ENCODE measurements at regions not wholly inside any gene's neighbourhood (a gene's known extent, or its start where the extent isn't known, plus 50 kb on each side); places are given as distances from the start of the nearest gene placed in this dataset.

GRCh38 chr17:31704483-31704882 is 154.6 kb downstream of the COPRS start:
- Histone ChIP-seq H4K20me1 (replicated peaks; ENCODE audit: control insufficient read depth, insufficient read depth, low read length) (no peaks in the 10 kb centered on the region), H3K9me1 (ENCODE audit: control insufficient read depth, insufficient read depth, low read length) (no peaks in the 10 kb centered on the region), H3K36me3 (ENCODE audit: control insufficient read depth, insufficient read depth, low read length) (no peaks in the 10 kb centered on the region), H3K9me3 (replicated peaks; ENCODE audit: control insufficient read depth, insufficient read depth, low read depth, low read length) (no peaks in the 10 kb centered on the region), H3K27me3 (ENCODE audit: control insufficient read depth in 2 of 2, insufficient read depth in 2 of 2, low read length in 2 of 2) (peaks cover 0 to 9% of the 10 kb centered on the region in 2 experiments; a peak in 3 of 5 replicates), H3K9ac (ENCODE audit: insufficient read depth in 1 of 2, low read depth in 2 of 2, low read length in 2 of 2) (no peak overlapping the region), H3K4me2 (ENCODE audit: insufficient read depth, low read length) (no peak overlapping the region), H3K4me3 (no peak overlapping the region), H3K79me2 (ENCODE audit: control insufficient read depth, insufficient read depth, low read length) (no peaks in the 10 kb centered on the region), H3K27ac (ENCODE audit: extremely low read depth, low read depth, low read length) (no peak overlapping the region), H2AFZ (ENCODE audit: low read depth, low read length) (no peak overlapping the region), H3K4me1 (replicated peaks in 1 of 2; ENCODE audit: control insufficient read depth in 2 of 2, insufficient read depth in 2 of 2, low read length in 2 of 2) (peaks cover 0 to 2% of the 10 kb centered on the region in 2 experiments; a peak in 2 of 5 replicates)
- no TSS peak for BruUV-seq (replicated peaks)
- DNase-seq (ENCODE audit: extremely low read depth in 1 of 4, low spot score in 3 of 4): no peak
- WGBS (ENCODE audit: insufficient coverage, low coverage, missing lambda C conversion rate): 3% methylated on average over 10 of the region's 10 CpGs
- in situ Hi-C loops (cut with MboI): no loop called here
- ChIA-PET POLR2A (no interaction called here), CTCF (ENCODE audit: low intra/inter-chr PET ratio) (no interaction called here)
- FAIRE-seq: no peak
- no peak for ATAC-seq
- intact Hi-C loops (cut with micrococcal nuclease): no loop called here
- TF ChIP-seq BCOR (IDR thresholded peaks at IDR 0.05) (no peak), SP2 (IDR thresholded peaks at IDR 0.05; ENCODE audit: extremely low read depth, low read depth, low read length, poor library complexity, severe bottlenecking) (no peak), HEY1 (CRISPR knock-in tag; IDR thresholded peaks at IDR 0.05; ENCODE audit: borderline replicate concordance) (no peak), TFAP4 (CRISPR knock-in tag; IDR thresholded peaks at IDR 0.05; ENCODE audit: borderline replicate concordance) (no peak), SREBF1 (IDR thresholded peaks at IDR 0.05; ENCODE audit: borderline replicate concordance, low read depth, low read length) (no peak), RHOXF2B (CRISPR knock-in tag; conservative IDR thresholded peaks at IDR 0.05) (no peak), STAT5B (CRISPR knock-in tag; IDR thresholded peaks at IDR 0.05) (no peak), ELK1 (CRISPR knock-in tag; IDR thresholded peaks at IDR 0.05) (no peak), ID3 (CRISPR knock-in tag; IDR thresholded peaks at IDR 0.05) (no peak), ID3 (tag; IDR thresholded peaks at IDR 0.05) (no peak), RNF2 (IDR thresholded peaks at IDR 0.05) (no peak), GABPB1 (CRISPR knock-in tag; IDR thresholded peaks at IDR 0.05) (no peak), LCOR (CRISPR knock-in tag; IDR thresholded peaks at IDR 0.05) (no peak), ZBTB33 (CRISPR knock-in tag; IDR thresholded peaks at IDR 0.05) (no peak), ZNF592 (IDR thresholded peaks at IDR 0.05) (no peak), NFIC (IDR thresholded peaks at IDR 0.05) (no peak)
